NT2/D1 (cell line): ENCODE measurements at regions not wholly inside any gene's neighbourhood (a gene's known extent, or its start where the extent isn't known, plus 50 kb on each side); places are given as distances from the start of the nearest gene placed in this dataset.

Source experiments
- SUZ12 ChIP-seq: IDR thresholded peaks from 2 replicates; pipeline ENCODE4 v1.6.1; 2011; ENCODE audit not compliant: insufficient read length, insufficient read depth; ENCODE audit errors: extremely low read depth
- YY1 ChIP-seq: IDR thresholded peaks from 2 replicates; pipeline ENCODE4 v1.6.1; 2011; ENCODE audit not compliant: insufficient read length, insufficient read depth

DNA sequence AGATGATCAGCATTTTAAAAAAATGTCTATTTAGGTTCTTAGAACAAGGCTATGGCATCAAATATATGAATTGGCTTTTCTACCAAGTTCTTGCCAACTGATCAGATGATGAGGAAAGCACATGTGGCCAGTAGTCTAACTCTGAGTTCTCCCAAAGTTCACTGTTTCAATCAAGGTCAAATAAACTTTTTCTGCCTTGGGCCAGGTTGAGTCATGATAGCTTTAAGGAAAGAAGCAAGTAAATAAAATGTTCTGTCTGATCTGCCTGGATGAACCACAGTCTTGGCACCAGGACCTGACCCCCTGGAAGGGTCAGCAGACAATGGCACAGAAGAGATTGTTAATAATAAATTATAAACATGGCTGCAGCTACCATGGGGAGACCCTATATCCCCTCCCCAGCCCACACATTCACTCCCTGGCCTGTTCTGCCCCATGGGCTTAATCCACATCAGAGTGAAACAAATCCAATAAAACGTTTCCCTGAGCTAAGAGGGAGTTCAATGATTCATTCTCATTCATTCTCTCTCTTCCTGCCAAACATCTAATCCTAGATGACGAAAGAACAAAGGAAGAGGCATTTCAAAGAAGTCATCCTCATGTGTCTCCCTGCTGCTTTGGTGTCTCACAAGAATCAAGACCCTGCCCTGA, 661.6 kb downstream of the DHX35 start:
- TF ChIP-seq SUZ12: no peak
- no peak for TF ChIP-seq YY1
